B cell (primary cell): ENCODE measurements at regions not wholly inside any gene's neighbourhood (a gene's known extent, or its start where the extent isn't known, plus 50 kb on each side); places are given as distances from the start of the nearest gene placed in this dataset.

Source experiments
- ATAC-seq: fragments of 200-7000 bp; cut with Tn5 transposase; one replicate; pipeline ENCODE4 v1.10.0; 2021; ENCODE audit warnings: low read depth, mild to moderate bottlenecking, moderate number of reproducible peaks, moderate library complexity
- CTCF ChIA-PET: fragments of 350-600 bp; sonication (Branson Sonifier 250); formaldehyde crosslinking; loops from one replicate; lab custom pipeline; 2021; ENCODE audit warnings: antibody characterized with exemption, inconsistent platforms; lab: Charles Lee
- POLR2A ChIA-PET: fragments of 350-600 bp; sonication (Branson Sonifier 250); formaldehyde crosslinking; loops from one replicate; lab custom pipeline; 2021; ENCODE audit warnings: antibody characterized with exemption; lab: Charles Lee
- DNase-seq: peaks from one replicate; pipeline ENCODE4 v3.0.0; 2013
- H2AFZ ChIP-seq: 2 replicates; pipeline ENCODE4 v1.6.1; 2012; ENCODE audit warnings: mild to moderate bottlenecking, low read depth, low read length; ENCODE audit not compliant: insufficient read depth, poor library complexity, severe bottlenecking
- H3K27ac ChIP-seq, 2 donors: 1 replicate in 1 of 2; 2 replicates in 1 of 2; pipeline ENCODE4 v1.5.1; 2012 to 2013; ENCODE audit warnings: low read length in 2 of 2, mild to moderate bottlenecking in 2 of 2, moderate library complexity in 1 of 2
- H3K27me3 ChIP-seq, 4 experiments: fragments of 200-600 bp in 1 of 4; sonication (generic) in 1 of 4; replicated peaks in 1 of 4; 1 replicate in 2 of 4; 2 replicates in 2 of 4; pipeline versions ENCODE4 v1.6.1 to v1.7.0; 2013 to 2016; ENCODE audit warnings: low read length in 3 of 4, mild to moderate bottlenecking in 2 of 4, mixed read lengths in 1 of 4, moderate library complexity in 1 of 4; ENCODE audit not compliant: insufficient read depth in 4 of 4, control insufficient read depth in 3 of 4; ENCODE audit errors: control extremely low read depth in 1 of 4
- H3K36me3 ChIP-seq, 2 experiments: replicated peaks in 1 of 2; 1 replicate in 1 of 2; 2 replicates in 1 of 2; pipeline versions ENCODE4 v1.6.1 to v1.7.1; 2013; ENCODE audit warnings: low read length in 1 of 2; ENCODE audit not compliant: insufficient read depth in 2 of 2, control insufficient read depth in 1 of 2; ENCODE audit errors: control extremely low read depth in 1 of 2, extremely low read depth in 1 of 2
- H3K4me1 ChIP-seq, 2 donors: fragments of 200-600 bp in 1 of 2; sonication (generic) in 1 of 2; 1 replicate in 1 of 2; 2 replicates in 1 of 2; pipeline versions ENCODE4 v1.5.1 to v1.6.1; 2013 to 2017; ENCODE audit warnings: low read length in 2 of 2; ENCODE audit not compliant: control insufficient read depth in 2 of 2, insufficient read depth in 2 of 2
- H3K4me2 ChIP-seq: replicated peaks from 2 replicates; pipeline ENCODE3; 2012; ENCODE audit warnings: mild to moderate bottlenecking, low read depth, low read length; ENCODE audit not compliant: poor library complexity, severe bottlenecking
- H3K4me3 ChIP-seq, 5 experiments: fragments of 200-600 bp in 1 of 5; sonication (generic) in 1 of 5; 1 replicate in 3 of 5; 2 replicates in 2 of 5; pipeline versions ENCODE4 v1.5.1 to v1.7.0; 2011 to 2016; ENCODE audit warnings: low read length in 4 of 5, mild to moderate bottlenecking in 4 of 5, low read depth in 2 of 5, control low read depth in 1 of 5, moderate library complexity in 1 of 5; ENCODE audit not compliant: insufficient read depth in 1 of 5; ENCODE audit errors: control extremely low read depth in 1 of 5, extremely low read depth in 1 of 5
- H3K79me2 ChIP-seq: fragments of 200-600 bp; sonication (generic); one replicate; pipeline ENCODE4 v1.6.0; 2016; ENCODE audit warnings: low read length; ENCODE audit not compliant: control insufficient read depth, insufficient read depth
- H3K9ac ChIP-seq: fragments of 200-600 bp; sonication (generic); 2 replicates; pipeline ENCODE4 v1.6.1; 2017; ENCODE audit warnings: mild to moderate bottlenecking, low read length, moderate library complexity
- H3K9me3 ChIP-seq, 3 donors: one replicate each; pipeline versions ENCODE4 v1.6.1 to v1.7.1; 2013; ENCODE audit warnings: low read length in 2 of 3; ENCODE audit not compliant: control insufficient read depth in 2 of 3, insufficient read depth in 1 of 3; ENCODE audit errors: control extremely low read depth in 1 of 3
- H4K20me1 ChIP-seq: 2 replicates; pipeline ENCODE4 v1.6.0; 2012; ENCODE audit warnings: mild to moderate bottlenecking, low read length; ENCODE audit not compliant: insufficient read depth, control insufficient read depth, poor library complexity, severe bottlenecking
- H3K27ac Mint-ChIP-seq: one replicate; pipeline ENCODE4 v1.8.0; 2021; ENCODE audit warnings: mixed read lengths
- H3K27me3 Mint-ChIP-seq: one replicate; pipeline ENCODE4 v1.8.0; 2021; ENCODE audit warnings: mixed read lengths
- H3K4me1 Mint-ChIP-seq: one replicate; pipeline ENCODE4 v1.8.0; 2021; ENCODE audit warnings: mixed read lengths
- H3K4me3 Mint-ChIP-seq: one replicate; pipeline ENCODE4 v1.8.0; 2021; ENCODE audit warnings: mixed read lengths
- H3K9me3 Mint-ChIP-seq: one replicate; pipeline ENCODE4 v1.8.0; 2022; ENCODE audit warnings: mixed read lengths; ENCODE audit not compliant: insufficient read depth
- EZH2 ChIP-seq: IDR thresholded peaks from 2 replicates; pipeline ENCODE4 v1.6.1; 2012; ENCODE audit warnings: borderline replicate concordance, low read depth, mild to moderate bottlenecking, moderate library complexity, low read length; ENCODE audit not compliant: insufficient read depth, poor library complexity, severe bottlenecking
- WGBS: methylation state at CpG from one replicate; pipeline ENCODE4 v1.1.5; 2013; ENCODE audit warnings: missing lambda C conversion rate; ENCODE audit not compliant: insufficient coverage; 5-methylcytosine and 5-hydroxymethylcytosine counted together
- intact Hi-C: fragments of 100-400 bp; cut with micrococcal nuclease; formaldehyde crosslinking; loops from one replicate; pipeline ENCODE4 v1.10.0; 2022
- TF ChIP-seq, protein P1 (sequence below): fragments of 200-600 bp; IDR thresholded peaks from one replicate; pipeline ENCODE4 v1.8.0; 2022; ENCODE audit warnings: antibody characterized with exemption, mild to moderate bottlenecking

DNA sequence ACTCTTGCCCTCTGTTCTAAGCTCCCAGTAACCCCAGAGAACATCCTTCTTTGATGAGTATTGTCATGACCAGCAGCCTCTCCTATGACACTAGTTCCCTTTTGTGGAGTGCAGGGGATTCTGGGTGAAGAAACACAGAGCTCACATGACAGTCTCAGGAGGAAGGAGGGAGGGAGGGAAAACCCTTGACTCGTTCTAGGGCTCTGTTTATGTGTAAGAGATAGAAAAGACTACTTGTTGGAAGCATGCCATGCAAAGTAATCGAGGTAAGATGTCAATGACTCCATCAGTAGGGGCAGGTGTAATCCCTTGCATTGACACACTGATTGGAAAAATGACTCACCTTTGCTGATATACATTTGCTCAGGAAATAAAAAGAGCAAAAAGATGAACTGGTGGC lies 190.2 kb upstream of the ELL2 start:
- TF ChIP-seq, protein P1, sequence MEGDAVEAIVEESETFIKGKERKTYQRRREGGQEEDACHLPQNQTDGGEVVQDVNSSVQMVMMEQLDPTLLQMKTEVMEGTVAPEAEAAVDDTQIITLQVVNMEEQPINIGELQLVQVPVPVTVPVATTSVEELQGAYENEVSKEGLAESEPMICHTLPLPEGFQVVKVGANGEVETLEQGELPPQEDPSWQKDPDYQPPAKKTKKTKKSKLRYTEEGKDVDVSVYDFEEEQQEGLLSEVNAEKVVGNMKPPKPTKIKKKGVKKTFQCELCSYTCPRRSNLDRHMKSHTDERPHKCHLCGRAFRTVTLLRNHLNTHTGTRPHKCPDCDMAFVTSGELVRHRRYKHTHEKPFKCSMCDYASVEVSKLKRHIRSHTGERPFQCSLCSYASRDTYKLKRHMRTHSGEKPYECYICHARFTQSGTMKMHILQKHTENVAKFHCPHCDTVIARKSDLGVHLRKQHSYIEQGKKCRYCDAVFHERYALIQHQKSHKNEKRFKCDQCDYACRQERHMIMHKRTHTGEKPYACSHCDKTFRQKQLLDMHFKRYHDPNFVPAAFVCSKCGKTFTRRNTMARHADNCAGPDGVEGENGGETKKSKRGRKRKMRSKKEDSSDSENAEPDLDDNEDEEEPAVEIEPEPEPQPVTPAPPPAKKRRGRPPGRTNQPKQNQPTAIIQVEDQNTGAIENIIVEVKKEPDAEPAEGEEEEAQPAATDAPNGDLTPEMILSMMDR: no peak
- no peak for TF ChIP-seq EZH2
- no peak overlapping the region for H3K4me2 ChIP-seq
- no peaks in the 10 kb centered on the region for H3K4me1 ChIP-seq
- DNase-seq (no peak), ATAC-seq (no peak)
- intact Hi-C loops: no loop called here
- H3K4me3 ChIP-seq: no peak overlapping the region
- ChIA-PET POLR2A (no interaction called here), CTCF (no interaction called here)
- H3K9me3 ChIP-seq: no peaks in the 10 kb centered on the region
- no peak overlapping the region for H3K27ac ChIP-seq
- Mint-ChIP-seq H3K4me3 (no peak overlapping the region), H3K27ac (no peak overlapping the region), H3K9me3 (no peaks in the 10 kb centered on the region), H3K27me3 (no peaks in the 10 kb centered on the region), H3K4me1 (no peaks in the 10 kb centered on the region)
- 54% methylated on average over 2 of the region's 2 CpGs for WGBS
- H4K20me1 ChIP-seq: no peaks in the 10 kb centered on the region
- no peaks in the 10 kb centered on the region for H3K79me2 ChIP-seq
- no peaks in the 10 kb centered on the region for H3K36me3 ChIP-seq
- H3K27me3 ChIP-seq: no peaks in the 10 kb centered on the region
- no peak overlapping the region for H2AFZ ChIP-seq
- H3K9ac ChIP-seq: no peak overlapping the region

DNA sequence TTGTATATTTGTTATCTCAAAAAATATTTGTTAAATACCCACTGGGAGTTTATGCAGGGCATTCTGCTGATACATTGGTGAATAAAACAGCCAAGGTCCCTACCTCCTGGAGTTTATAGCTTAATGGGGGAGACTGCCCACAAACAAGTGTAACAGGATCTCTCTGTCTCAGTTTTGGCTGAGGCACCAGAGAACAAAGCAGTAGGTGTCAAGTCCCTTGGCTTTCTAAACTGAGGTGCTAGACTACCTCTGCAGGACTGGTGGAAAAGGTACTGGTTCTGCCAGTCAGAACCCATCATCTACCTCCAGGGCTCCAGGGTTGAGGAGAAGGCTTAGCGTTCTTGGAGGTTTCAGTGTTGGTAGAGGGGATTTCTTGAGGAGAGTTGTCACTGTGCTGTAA lies 188.4 kb upstream of the ELL2 start:
- Histone ChIP-seq H3K27me3 (no peaks in the 10 kb centered on the region), H2AFZ (no peak overlapping the region), H3K36me3 (no peaks in the 10 kb centered on the region), H3K9ac (no peak overlapping the region), H3K4me2 (no peak overlapping the region), H3K9me3 (no peaks in the 10 kb centered on the region), H3K27ac (no peak overlapping the region), H3K79me2 (no peaks in the 10 kb centered on the region), H3K4me1 (no peaks in the 10 kb centered on the region), H4K20me1 (no peaks in the 10 kb centered on the region), H3K4me3 (no peak overlapping the region)
- POLR2A ChIA-PET: no interaction called here
- intact Hi-C loops: no loop called here
- H3K4me1 Mint-ChIP-seq: no peaks in the 10 kb centered on the region
- H3K4me3 Mint-ChIP-seq: no peak overlapping the region
- no peaks in the 10 kb centered on the region for H3K9me3 Mint-ChIP-seq
- TF ChIP-seq EZH2: no peak
- TF ChIP-seq, protein P1: no peak
- H3K27ac Mint-ChIP-seq: no peak overlapping the region
- ATAC-seq: no peak
- CTCF ChIA-PET: no interaction called here
- DNase-seq: no peak
- H3K27me3 Mint-ChIP-seq: no peaks in the 10 kb centered on the region
- WGBS: no CpG with 5 or more reads among the region's 1 CpG
